ENCODE measurements at regions not wholly inside any gene's neighbourhood (a gene's known extent, or its start where the extent isn't known, plus 50 kb on each side); places are given as distances from the start of the nearest gene placed in this dataset.

DNA sequence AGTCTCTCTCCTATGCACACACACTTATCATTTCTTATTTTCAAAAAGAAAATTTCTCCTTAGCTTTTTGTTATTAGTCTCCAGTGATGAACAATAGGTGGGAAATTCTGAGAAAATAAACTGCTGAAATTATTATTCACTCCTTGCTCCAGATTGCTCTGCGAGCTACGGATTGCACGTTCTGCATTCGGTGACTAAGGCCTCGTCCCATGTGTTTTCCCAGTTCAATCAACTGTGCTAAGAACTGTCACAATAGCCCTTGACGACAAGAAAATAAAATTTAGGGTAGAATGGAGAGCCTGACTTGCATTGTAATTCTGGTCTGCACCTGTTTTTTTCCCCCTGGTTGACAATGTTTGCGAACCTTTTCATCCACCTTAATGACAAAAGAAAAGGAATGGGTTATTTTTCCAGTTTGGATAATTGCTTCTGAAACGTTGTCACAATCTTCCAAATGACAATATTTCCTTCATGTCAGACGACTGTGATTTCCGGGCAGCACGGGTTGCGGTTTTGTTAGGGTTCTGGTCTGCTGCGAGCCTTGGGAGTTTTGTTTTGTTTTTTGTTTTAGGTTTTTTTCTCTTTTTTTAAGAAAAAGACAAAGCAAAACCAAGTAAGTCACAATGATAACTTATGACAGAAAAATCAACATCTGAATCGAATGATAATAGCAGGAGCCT is 124.5 kb upstream of the NOCT start:
- TF ChIP-seq, protein P1, sequence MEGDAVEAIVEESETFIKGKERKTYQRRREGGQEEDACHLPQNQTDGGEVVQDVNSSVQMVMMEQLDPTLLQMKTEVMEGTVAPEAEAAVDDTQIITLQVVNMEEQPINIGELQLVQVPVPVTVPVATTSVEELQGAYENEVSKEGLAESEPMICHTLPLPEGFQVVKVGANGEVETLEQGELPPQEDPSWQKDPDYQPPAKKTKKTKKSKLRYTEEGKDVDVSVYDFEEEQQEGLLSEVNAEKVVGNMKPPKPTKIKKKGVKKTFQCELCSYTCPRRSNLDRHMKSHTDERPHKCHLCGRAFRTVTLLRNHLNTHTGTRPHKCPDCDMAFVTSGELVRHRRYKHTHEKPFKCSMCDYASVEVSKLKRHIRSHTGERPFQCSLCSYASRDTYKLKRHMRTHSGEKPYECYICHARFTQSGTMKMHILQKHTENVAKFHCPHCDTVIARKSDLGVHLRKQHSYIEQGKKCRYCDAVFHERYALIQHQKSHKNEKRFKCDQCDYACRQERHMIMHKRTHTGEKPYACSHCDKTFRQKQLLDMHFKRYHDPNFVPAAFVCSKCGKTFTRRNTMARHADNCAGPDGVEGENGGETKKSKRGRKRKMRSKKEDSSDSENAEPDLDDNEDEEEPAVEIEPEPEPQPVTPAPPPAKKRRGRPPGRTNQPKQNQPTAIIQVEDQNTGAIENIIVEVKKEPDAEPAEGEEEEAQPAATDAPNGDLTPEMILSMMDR (IDR thresholded peaks at IDR 0.05), result no peak
- TF ChIP-seq POLR2A (IDR thresholded peaks at IDR 0.05), result no peak
